Midbrain (tissue), 1 donor: ENCODE measurements at regions not wholly inside any gene's neighbourhood (a gene's known extent, or its start where the extent isn't known, plus 50 kb on each side); places are given as distances from the start of the nearest gene placed in this dataset.
A peak's percentile ranks its signal among the peaks of the same experiment; 100 is the strongest.

Experiments used
- DNase-seq: peaks from one replicate; lab custom pipeline; 2025; lab: John Stamatoyannopoulos, UW

- DNase-seq, result no peak
Observed at GRCh38 chr6:91802431-91802830, 1215.6 kb upstream of the MAP3K7 start.

DNA sequence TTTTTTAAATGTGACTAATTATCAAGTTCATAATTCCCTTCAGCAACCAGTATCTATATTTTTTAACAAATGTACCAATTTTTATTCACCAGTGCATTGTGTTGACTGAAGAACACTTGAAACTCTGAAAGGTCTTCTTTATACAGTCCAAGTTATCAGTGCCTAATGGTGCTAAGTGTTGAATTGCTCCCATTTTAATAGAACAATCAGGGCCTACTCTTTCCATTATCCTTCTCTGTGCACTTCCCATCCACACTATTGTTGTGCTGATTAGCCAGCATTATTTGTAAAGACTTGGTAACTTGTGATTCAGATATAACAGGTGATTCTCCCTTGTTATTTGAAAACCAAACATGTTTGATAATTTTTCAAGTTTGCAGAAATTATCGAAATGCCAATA, 1209.7 kb upstream of the MAP3K7 start:
- no peak for DNase-seq

DNA sequence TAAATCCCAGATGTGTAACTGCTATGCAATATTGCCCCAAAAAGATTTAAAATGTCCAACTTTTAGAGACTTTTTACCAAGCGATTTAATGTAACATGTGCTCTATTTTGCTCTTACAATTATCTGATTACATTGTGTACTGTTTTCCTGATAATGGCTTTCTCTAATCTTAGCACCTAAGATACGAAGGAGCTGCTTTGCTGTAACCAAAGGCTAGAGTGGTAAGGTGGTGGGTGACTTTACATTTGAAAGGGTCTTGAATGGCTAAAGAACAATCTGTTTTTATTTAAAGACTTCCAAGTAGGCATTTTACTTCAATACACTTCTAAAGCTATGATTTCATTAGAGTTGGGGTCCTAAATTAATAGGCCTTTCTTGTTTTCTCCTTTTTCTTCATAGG, 1201.6 kb upstream of the MAP3K7 start:
- no peak for DNase-seq

GRCh38 chr6:91786474-91787184, 1199.8 kb upstream of the MAP3K7 start:
- DNase-seq, result no peak

DNA sequence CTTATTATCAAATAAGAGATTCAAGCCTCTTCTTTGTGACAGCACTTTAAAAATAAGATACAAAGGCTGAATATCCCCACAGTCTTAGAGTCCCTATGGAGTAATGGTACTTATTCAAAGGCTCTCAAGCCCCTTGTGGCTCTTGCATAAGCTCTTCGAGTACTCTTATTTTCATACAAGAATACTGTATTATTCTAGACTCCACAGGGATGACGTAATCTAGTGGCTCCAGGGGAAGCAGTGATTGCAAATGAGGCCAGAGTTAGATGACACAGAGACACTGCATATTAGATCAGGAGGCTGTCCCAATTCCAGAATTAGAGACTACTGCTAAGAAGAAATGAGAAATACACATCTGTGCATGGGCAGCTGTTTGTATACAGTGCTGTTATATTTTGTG, 1195.9 kb upstream of the MAP3K7 start:
- DNase-seq, result no peak

GRCh38 chr6:91781946-91782345, 1195.1 kb upstream of the MAP3K7 start:
- peak; percentile 8 for DNase-seq

- DNase-seq, result no peak
Observed at GRCh38 chr6:91780270-91780669, 1193.4 kb upstream of the MAP3K7 start.

GRCh38 chr6:91761621-91762020, 1174.7 kb upstream of the MAP3K7 start:
- DNase-seq, result no peak

DNA sequence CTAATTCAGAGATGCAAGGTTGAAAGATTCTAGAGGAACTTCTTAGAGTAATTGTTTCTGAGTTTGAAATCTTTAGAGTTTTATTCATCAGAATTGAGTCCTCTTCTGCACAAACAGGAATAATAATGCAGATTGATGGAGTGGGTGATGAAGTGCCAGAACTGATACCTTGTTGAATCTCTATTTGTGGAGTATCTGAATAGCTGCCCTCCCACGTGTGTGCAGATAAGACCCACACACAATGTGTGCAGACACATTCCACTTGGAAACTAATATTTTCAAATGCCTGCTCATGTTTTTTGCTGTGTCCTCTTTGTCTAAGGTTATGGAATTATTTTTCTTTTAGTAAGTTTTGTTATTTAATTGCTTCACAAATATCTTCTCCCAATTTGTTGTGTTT, 1167.8 kb upstream of the MAP3K7 start:
- DNase-seq, result no peak

- DNase-seq, result peak; percentile 5
Observed at GRCh38 chr6:91751526-91751925, 1164.7 kb upstream of the MAP3K7 start.

DNA sequence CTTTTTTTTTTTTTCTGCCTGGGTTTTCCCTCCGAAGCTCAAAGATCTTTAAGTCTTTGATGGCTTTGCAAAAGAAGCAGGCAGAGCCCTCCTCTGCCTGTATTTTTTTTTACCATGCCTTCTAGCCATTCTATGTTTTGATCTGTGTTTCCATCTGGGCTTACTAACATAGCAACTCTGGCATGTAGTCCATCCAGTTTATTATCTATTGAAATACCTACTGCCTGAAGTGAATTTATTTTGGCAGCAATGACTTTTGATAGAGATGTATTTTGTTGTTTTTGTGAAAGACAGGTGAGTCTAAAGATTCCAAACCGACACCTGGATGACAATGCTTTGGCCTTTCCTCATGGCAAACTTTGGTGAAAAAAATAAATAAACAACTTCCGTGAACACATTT, 1157.7 kb upstream of the MAP3K7 start:
- DNase-seq, result no peak

GRCh38 chr6:91743756-91744155, 1156.9 kb upstream of the MAP3K7 start:
- no peak for DNase-seq

DNA sequence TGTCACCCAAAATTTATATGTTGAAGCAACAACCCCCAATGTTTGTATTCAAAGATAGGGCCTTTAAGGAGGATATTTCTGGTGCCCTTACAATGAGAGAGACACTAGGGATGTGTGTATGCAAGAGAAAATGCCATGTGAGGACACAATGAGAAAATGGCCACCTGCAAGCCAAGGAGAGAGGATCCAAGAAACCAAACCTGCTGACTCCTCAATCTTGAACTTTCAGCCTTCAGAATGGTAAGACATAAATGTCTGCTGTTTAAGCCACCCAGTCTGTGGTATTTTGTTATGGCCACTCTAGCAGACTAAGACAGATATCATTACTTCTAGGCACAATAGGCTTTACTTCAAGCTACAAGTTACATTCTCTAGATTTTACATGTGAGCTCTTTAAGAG, 1145.1 kb upstream of the MAP3K7 start:
- DNase-seq, result no peak

GRCh38 chr6:91730710-91731109, 1143.8 kb upstream of the MAP3K7 start:
- no peak for DNase-seq

- no peak for DNase-seq
Observed at GRCh38 chr6:91720324-91720723, 1133.5 kb upstream of the MAP3K7 start.

DNA sequence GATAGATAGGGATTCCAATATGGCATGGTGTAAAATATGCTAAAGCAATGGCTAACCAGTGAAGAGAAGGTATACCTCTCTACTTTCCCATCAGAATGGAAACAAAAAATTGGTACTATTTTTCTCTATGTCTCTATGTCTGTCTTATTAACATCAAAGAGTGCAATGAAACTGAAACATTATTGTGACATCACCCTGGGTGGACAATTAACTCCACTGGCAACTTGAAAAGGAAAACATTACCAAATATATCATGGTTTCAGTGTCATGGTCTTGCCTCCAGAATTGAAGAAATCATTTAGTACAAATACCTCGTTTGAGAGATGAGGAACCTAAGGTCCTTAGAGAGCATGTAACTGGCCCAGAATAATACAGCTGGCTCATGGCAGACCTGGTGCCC, 1132.5 kb upstream of the MAP3K7 start:
- DNase-seq, result no peak

- no peak for DNase-seq
Observed at GRCh38 chr6:91718198-91718597, 1131.3 kb upstream of the MAP3K7 start.

DNA sequence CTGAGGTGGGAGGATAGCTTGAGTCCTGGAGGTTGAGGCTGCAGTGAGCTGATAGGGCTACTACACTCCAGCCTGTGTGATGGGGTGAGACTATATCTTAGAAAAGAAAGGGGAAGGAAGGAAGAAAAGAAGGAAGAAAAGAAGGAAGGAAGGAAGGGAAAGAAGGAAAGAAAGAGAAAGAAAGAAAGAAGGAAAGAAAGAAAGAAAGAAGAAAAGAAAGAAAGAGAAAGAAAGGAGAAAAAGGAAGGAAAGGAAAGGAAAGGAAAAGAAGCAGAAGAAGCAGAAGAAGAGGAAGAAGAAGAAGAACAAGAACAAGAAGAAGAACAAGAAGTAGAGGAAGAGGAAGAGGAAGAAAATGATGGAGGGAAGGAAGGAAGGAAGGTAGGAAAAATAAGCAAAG, 1130.2 kb upstream of the MAP3K7 start:
- DNase-seq, result no peak

DNA sequence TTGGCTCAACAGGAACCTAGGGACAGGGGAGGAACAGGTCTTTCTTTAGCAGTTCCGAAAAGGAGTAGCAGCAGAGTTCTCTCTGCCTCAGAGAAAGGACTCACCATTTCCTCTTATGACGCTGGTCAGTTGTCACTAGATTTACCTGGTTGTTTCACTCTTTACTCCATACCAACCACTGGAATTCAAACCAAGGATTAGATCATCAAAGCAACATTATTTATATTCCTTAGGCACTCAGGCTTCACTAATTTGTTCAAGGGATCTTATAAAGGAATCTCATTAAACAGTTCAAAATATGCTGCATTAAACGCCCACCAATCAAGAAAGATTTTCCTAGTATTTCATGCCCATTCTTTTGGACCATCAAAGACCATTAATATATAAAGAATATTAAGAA, 1129.5 kb upstream of the MAP3K7 start:
- no peak for DNase-seq

- DNase-seq, result no peak
Observed at GRCh38 chr6:91715171-91715805, 1128.4 kb upstream of the MAP3K7 start.

- DNase-seq, result no peak
Observed at GRCh38 chr6:91713911-91714310, 1127.0 kb upstream of the MAP3K7 start.

GRCh38 chr6:91711518-91711917, 1124.6 kb upstream of the MAP3K7 start:
- DNase-seq, result no peak

- no peak for DNase-seq
Observed at GRCh38 chr6:91710342-91710741, 1123.5 kb upstream of the MAP3K7 start.

- no peak for DNase-seq
Observed at GRCh38 chr6:91708534-91708933, 1121.7 kb upstream of the MAP3K7 start.
